ENCODE measurements at regions not wholly inside any gene's neighbourhood (a gene's known extent, or its start where the extent isn't known, plus 50 kb on each side); places are given as distances from the start of the nearest gene placed in this dataset.

DNA sequence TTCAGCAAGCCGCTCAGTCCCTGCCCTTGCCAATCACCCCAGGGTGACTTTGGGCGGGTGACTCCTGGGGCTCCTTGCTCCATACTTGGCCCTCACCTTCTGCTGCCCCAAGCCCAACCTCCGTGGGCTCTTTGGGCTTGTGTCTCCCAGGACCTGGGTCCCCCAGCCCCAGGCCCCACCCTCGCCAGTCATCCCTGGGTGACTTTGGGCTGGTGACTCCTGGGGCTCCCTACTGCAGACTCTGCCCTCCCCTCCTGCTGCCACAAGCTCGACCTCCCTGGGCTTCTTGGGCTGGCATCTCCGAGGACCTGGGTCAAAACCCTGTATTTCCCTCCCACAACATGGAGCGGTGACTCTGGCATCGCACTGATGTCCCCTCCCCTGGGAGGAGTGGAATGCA lies 151.5 kb downstream of the GOLGA6L4 start:
- H2BK120ac ChIP-seq (replicated peaks; ENCODE audit: low read depth, low read length), result no peak overlapping the region
- POLR2A ChIA-PET (ENCODE audit: partially characterized antibody), result no interaction called here
- H4K91ac ChIP-seq (replicated peaks; ENCODE audit: insufficient read length, low read length), result no peak overlapping the region
- no peak overlapping the region for H2BK12ac ChIP-seq (ENCODE audit: low read depth, low read length)
- H4K8ac ChIP-seq (ENCODE audit: extremely low read depth, insufficient read depth, low read length), result no peak overlapping the region
- no peak overlapping the region for H3K18ac ChIP-seq (ENCODE audit: extremely low read depth, low read length)
- H3K4me1 ChIP-seq (replicated peaks in 1 of 4; ENCODE audit: control insufficient read depth in 3 of 4, insufficient read depth in 4 of 4, low read length in 3 of 4), result no peaks in the 10 kb centered on the region
- peak in 1 of 2 experiments; percentile 29 for DNase-seq (ENCODE audit: low read depth in 1 of 2, low spot score in 2 of 2)
- no peak overlapping the region for H2BK15ac ChIP-seq (ENCODE audit: low read length)
- no peak overlapping the region for H3K56ac ChIP-seq (replicated peaks; ENCODE audit: insufficient read length, low read depth, low read length)
- H3K79me2 ChIP-seq (ENCODE audit: control insufficient read depth in 1 of 2, insufficient read depth in 2 of 2, low read length in 2 of 2), result no peaks in the 10 kb centered on the region
- no peaks in the 10 kb centered on the region for H3K9me3 ChIP-seq (ENCODE audit: insufficient read depth in 2 of 2, low read depth in 1 of 2, low read length in 1 of 2)
- no peak for FAIRE-seq
- H3K4me2 ChIP-seq (ENCODE audit: insufficient read depth in 1 of 2, low read depth in 2 of 2, low read length in 2 of 2), result no peak overlapping the region
- no peak overlapping the region for H2AK5ac ChIP-seq (ENCODE audit: low read depth, low read length)
- 83% methylated on average over 7 of the region's 8 CpGs; no CpG with 5 or more reads in 1 of the 2 experiments for WGBS, 2 experiments (ENCODE audit: extremely low coverage in 1 of 2, insufficient coverage in 1 of 2, insufficient read length in 1 of 2, insufficient replicate concordance in 2 of 2, low coverage in 1 of 2, low lambda C conversion rate in 2 of 2, missing lambda C conversion rate in 1 of 2)
- H4K5ac ChIP-seq (ENCODE audit: insufficient read length, low read depth, low read length), result no peak overlapping the region
- H3K4me3 ChIP-seq (ENCODE audit: extremely low read depth in 1 of 4, insufficient read depth in 2 of 4, low read depth in 3 of 4, low read length in 4 of 4), result no peak overlapping the region
- no peak overlapping the region for H3K14ac ChIP-seq (ENCODE audit: insufficient read length)
- no peak overlapping the region for H3K27ac ChIP-seq (ENCODE audit: low read depth, low read length)
- no peaks in the 10 kb centered on the region for H3K79me1 ChIP-seq (ENCODE audit: low read depth, low read length)
- H2BK20ac ChIP-seq (ENCODE audit: low read length), result no peak overlapping the region
- no peak overlapping the region for H2AFZ ChIP-seq (ENCODE audit: low read length)
- H3K9ac ChIP-seq (replicated peaks in 1 of 4; ENCODE audit: extremely low read depth in 1 of 4, low read depth in 3 of 4, low read length in 3 of 4), result no peak overlapping the region
- no peak overlapping the region for H3K4ac ChIP-seq (replicated peaks; ENCODE audit: insufficient read length, low read depth, low read length)
- no peak overlapping the region for H3K23ac ChIP-seq (ENCODE audit: insufficient read length)
- no peaks in the 10 kb centered on the region for H3K36me3 ChIP-seq (ENCODE audit: control insufficient read depth in 2 of 4, insufficient read depth in 4 of 4, low read length in 3 of 4)
- no peak overlapping the region for H2BK5ac ChIP-seq (ENCODE audit: low read depth, low read length)
- CTCF ChIA-PET (ENCODE audit: partially characterized antibody), result no interaction called here
- H3K27me3 ChIP-seq (replicated peaks in 1 of 4; ENCODE audit: control insufficient read depth in 3 of 4, extremely low read depth in 1 of 4, insufficient read depth in 3 of 4, low read length in 3 of 4), result no peaks in the 10 kb centered on the region
- no peaks in the 10 kb centered on the region for H3K23me2 ChIP-seq (ENCODE audit: low read depth, low read length)
- no peaks in the 10 kb centered on the region for H4K20me1 ChIP-seq (replicated peaks in 1 of 2; ENCODE audit: control insufficient read depth in 1 of 2, insufficient read depth in 2 of 2, low read length in 2 of 2)
- TF ChIP-seq KDM1A (IDR thresholded peaks at IDR 0.05; ENCODE audit: borderline replicate concordance, low read length), result no peak
- TF ChIP-seq, protein P1, sequence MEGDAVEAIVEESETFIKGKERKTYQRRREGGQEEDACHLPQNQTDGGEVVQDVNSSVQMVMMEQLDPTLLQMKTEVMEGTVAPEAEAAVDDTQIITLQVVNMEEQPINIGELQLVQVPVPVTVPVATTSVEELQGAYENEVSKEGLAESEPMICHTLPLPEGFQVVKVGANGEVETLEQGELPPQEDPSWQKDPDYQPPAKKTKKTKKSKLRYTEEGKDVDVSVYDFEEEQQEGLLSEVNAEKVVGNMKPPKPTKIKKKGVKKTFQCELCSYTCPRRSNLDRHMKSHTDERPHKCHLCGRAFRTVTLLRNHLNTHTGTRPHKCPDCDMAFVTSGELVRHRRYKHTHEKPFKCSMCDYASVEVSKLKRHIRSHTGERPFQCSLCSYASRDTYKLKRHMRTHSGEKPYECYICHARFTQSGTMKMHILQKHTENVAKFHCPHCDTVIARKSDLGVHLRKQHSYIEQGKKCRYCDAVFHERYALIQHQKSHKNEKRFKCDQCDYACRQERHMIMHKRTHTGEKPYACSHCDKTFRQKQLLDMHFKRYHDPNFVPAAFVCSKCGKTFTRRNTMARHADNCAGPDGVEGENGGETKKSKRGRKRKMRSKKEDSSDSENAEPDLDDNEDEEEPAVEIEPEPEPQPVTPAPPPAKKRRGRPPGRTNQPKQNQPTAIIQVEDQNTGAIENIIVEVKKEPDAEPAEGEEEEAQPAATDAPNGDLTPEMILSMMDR (IDR thresholded peaks at IDR 0.05; ENCODE audit: control extremely low read depth in 1 of 3, insufficient read depth in 1 of 3, low read depth in 1 of 3, low read length in 3 of 3), result no peak
- no peak for TF ChIP-seq TAF1 (IDR thresholded peaks at IDR 0.05; ENCODE audit: low read depth, low read length)
- TF ChIP-seq NANOG (IDR thresholded peaks at IDR 0.05; ENCODE audit: insufficient read depth, low read depth, low read length, poor library complexity, severe bottlenecking), result no peak
- TF ChIP-seq YY1 (IDR thresholded peaks at IDR 0.05; ENCODE audit: low read depth, low read length), result no peak
- TF ChIP-seq CEBPB (IDR thresholded peaks at IDR 0.05; ENCODE audit: low read depth, low read length), result no peak
- TF ChIP-seq SIX5 (IDR thresholded peaks at IDR 0.05; ENCODE audit: low read depth, low read length), result no peak
- TF ChIP-seq JUN (IDR thresholded peaks at IDR 0.05; ENCODE audit: low read depth, low read length), result no peak
- no peak for TF ChIP-seq FOSL1 (IDR thresholded peaks at IDR 0.05; ENCODE audit: insufficient read depth, low read depth, low read length)
- TF ChIP-seq TAF7 (optimal IDR thresholded peaks at IDR 0.05; ENCODE audit: borderline replicate concordance, low read depth, low read length), result no peak
- no peak for TF ChIP-seq SP1 (IDR thresholded peaks at IDR 0.05; ENCODE audit: low read depth, low read length)
- TF ChIP-seq CTBP2 (IDR thresholded peaks at IDR 0.05; ENCODE audit: borderline replicate concordance, insufficient read depth, insufficient read length, low read length), result no peak
- no peak for TF ChIP-seq GTF2F1 (IDR thresholded peaks at IDR 0.05; ENCODE audit: borderline replicate concordance, low read depth, low read length)

Data from H1 (cell line).